ENCODE measurements at regions not wholly inside any gene's neighbourhood (a gene's known extent, or its start where the extent isn't known, plus 50 kb on each side); places are given as distances from the start of the nearest gene placed in this dataset.

GRCh38 chr9:99559776-99560175 lies 261.9 kb upstream of the NR4A3 start:
- TF ChIP-seq CTCF (conservative IDR thresholded peaks at IDR 0.05; ENCODE audit: low read length) (no peak), EZH2phosphoT487 (IDR thresholded peaks at IDR 0.05; ENCODE audit: borderline replicate concordance, low read depth, low read length) (no peak)
